ENCODE measurements at regions not wholly inside any gene's neighbourhood (a gene's known extent, or its start where the extent isn't known, plus 50 kb on each side); places are given as distances from the start of the nearest gene placed in this dataset.
"Not testable (repeated sequence)": the region's sequence is repeated elsewhere in the genome, so short reads cannot be mapped to it uniquely, and the experiment has no call there.

GRCh38 chr2:7646661-7647060, 729.4 kb downstream of the RNF144A start:
- Histone ChIP-seq H3K36me3 (no peaks in the 10 kb centered on the region), H3K4me1 (no peaks in the 10 kb centered on the region), H3K27ac (no peak overlapping the region), H3K9me3 (peaks cover 0 to 3% of the 10 kb centered on the region in 2 donors), H3K27me3 (no peaks in the 10 kb centered on the region), H3K4me3 (no peak overlapping the region)
- DNase-seq (ENCODE audit: low spot score), result no peak
- TF ChIP-seq CTCF (IDR thresholded peaks at IDR 0.05), result no peak

- no peak overlapping the region for H3K4me3 ChIP-seq
- H3K27ac ChIP-seq, result no peak overlapping the region
- no peaks in the 10 kb centered on the region for H3K4me1 ChIP-seq
- H3K27me3 ChIP-seq, result no peaks in the 10 kb centered on the region
- TF ChIP-seq CTCF (IDR thresholded peaks at IDR 0.05), result no peak
- DNase-seq (ENCODE audit: low spot score), result no peak
- H3K9me3 ChIP-seq, result peaks cover 0 to 7% of the 10 kb centered on the region in 2 donors
- no peaks in the 10 kb centered on the region for H3K36me3 ChIP-seq
These were observed 731.1 kb downstream of the RNF144A start for GRCh38 chr2:7648221-7648795.

GRCh38 chr2:7649461-7650228, 732.4 kb downstream of the RNF144A start:
- peaks cover 0 to 18% of the 10 kb centered on the region in 2 donors for H3K9me3 ChIP-seq
- no peak for DNase-seq (ENCODE audit: low spot score)

GRCh38 chr2:7653617-7654016, 736.4 kb downstream of the RNF144A start:
- Histone ChIP-seq H3K4me1 (no peaks in the 10 kb centered on the region), H3K9me3 (peaks cover 0 to 18% of the 10 kb centered on the region in 2 donors), H3K4me3 (no peak overlapping the region), H3K27me3 (no peaks in the 10 kb centered on the region), H3K36me3 (no peaks in the 10 kb centered on the region), H3K27ac (no peak overlapping the region)
- DNase-seq (ENCODE audit: low spot score), result no peak
- no peak for TF ChIP-seq CTCF (IDR thresholded peaks at IDR 0.05)

More at GRCh38 chr2:7649461-7650228, 732.4 kb downstream of the RNF144A start:
- H3K27me3 ChIP-seq, result no peaks in the 10 kb centered on the region
- no peaks in the 10 kb centered on the region for H3K36me3 ChIP-seq
- H3K4me3 ChIP-seq, result no peak overlapping the region
- H3K4me1 ChIP-seq, result no peaks in the 10 kb centered on the region
- TF ChIP-seq CTCF (IDR thresholded peaks at IDR 0.05), result no peak
- H3K27ac ChIP-seq, result no peak overlapping the region

- Histone ChIP-seq H3K4me3 (no peak overlapping the region), H3K36me3 (no peaks in the 10 kb centered on the region), H3K9me3 (peaks cover 0 to 18% of the 10 kb centered on the region in 2 donors), H3K27ac (no peak overlapping the region), H3K4me1 (no peaks in the 10 kb centered on the region), H3K27me3 (no peaks in the 10 kb centered on the region)
- TF ChIP-seq CTCF (IDR thresholded peaks at IDR 0.05), result no peak
- no peak for DNase-seq (ENCODE audit: low spot score)
These were observed 738.4 kb downstream of the RNF144A start for GRCh38 chr2:7655629-7656028.

- not testable (repeated sequence) for H3K27me3 ChIP-seq; H3K4me3 ChIP-seq; H3K27ac ChIP-seq; H3K36me3 ChIP-seq; DNase-seq (ENCODE audit: low spot score); H3K4me1 ChIP-seq
- H3K9me3 ChIP-seq, result peaks cover 0 to 18% of the 10 kb centered on the region in 2 donors
These were observed 740.3 kb downstream of the RNF144A start for GRCh38 chr2:7657526-7657925.

Data from right atrium auricular region (tissue), 2 donors.